ENCODE measurements at regions not wholly inside any gene's neighbourhood (a gene's known extent, or its start where the extent isn't known, plus 50 kb on each side); places are given as distances from the start of the nearest gene placed in this dataset.

DNA sequence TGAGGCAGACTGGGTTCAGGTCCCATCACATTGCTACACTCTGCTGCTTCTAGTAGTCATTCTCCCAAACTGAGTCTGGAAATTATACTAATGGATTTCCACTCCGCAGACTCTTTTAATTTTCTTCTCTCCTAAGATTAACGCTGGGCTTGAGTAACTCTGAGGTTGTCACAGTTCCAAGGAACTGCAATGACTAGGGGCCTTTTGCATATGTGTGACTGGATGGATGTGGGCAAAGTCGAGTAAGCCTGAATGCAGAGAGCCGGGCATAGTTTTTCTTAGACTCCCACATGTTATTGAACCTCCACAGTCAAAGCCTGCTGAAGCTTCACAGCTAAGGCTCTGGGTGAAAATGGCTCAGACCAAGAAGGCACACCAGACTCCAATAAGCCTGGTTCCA, 160.9 kb upstream of the PROX1 start:
- TF ChIP-seq POLR2AphosphoS5 (IDR thresholded peaks at IDR 0.05), result no peak
- TF ChIP-seq, protein P1, sequence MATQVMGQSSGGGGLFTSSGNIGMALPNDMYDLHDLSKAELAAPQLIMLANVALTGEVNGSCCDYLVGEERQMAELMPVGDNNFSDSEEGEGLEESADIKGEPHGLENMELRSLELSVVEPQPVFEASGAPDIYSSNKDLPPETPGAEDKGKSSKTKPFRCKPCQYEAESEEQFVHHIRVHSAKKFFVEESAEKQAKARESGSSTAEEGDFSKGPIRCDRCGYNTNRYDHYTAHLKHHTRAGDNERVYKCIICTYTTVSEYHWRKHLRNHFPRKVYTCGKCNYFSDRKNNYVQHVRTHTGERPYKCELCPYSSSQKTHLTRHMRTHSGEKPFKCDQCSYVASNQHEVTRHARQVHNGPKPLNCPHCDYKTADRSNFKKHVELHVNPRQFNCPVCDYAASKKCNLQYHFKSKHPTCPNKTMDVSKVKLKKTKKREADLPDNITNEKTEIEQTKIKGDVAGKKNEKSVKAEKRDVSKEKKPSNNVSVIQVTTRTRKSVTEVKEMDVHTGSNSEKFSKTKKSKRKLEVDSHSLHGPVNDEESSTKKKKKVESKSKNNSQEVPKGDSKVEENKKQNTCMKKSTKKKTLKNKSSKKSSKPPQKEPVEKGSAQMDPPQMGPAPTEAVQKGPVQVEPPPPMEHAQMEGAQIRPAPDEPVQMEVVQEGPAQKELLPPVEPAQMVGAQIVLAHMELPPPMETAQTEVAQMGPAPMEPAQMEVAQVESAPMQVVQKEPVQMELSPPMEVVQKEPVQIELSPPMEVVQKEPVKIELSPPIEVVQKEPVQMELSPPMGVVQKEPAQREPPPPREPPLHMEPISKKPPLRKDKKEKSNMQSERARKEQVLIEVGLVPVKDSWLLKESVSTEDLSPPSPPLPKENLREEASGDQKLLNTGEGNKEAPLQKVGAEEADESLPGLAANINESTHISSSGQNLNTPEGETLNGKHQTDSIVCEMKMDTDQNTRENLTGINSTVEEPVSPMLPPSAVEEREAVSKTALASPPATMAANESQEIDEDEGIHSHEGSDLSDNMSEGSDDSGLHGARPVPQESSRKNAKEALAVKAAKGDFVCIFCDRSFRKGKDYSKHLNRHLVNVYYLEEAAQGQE (IDR thresholded peaks at IDR 0.05; ENCODE audit: borderline replicate concordance), result no peak
- no peak for TF ChIP-seq TAF1 (IDR thresholded peaks at IDR 0.05; ENCODE audit: low read depth)
- TF ChIP-seq CTCF (IDR thresholded peaks at IDR 0.05; ENCODE audit: poor library complexity, severe bottlenecking), result no peak
- TF ChIP-seq EZH2 (IDR thresholded peaks at IDR 0.05; ENCODE audit: borderline replicate concordance, insufficient read depth, low read length, poor library complexity, severe bottlenecking), result no peak
- no peak for TF ChIP-seq EP300 (conservative IDR thresholded peaks at IDR 0.05; ENCODE audit: poor library complexity, severe bottlenecking)
